ENCODE measurements at regions not wholly inside any gene's neighbourhood (a gene's known extent, or its start where the extent isn't known, plus 50 kb on each side); places are given as distances from the start of the nearest gene placed in this dataset.

- CTCF ChIA-PET: no interaction called here
- no peak for DNase-seq
- Mint-ChIP-seq H3K9me3 (no peaks in the 10 kb centered on the region), H3K27me3 (peaks cover 5% of the 10 kb centered on the region), H3K4me3 (no peak overlapping the region), H3K36me3 (no peaks in the 10 kb centered on the region), H3K4me1 (ENCODE audit: low read depth) (no peaks in the 10 kb centered on the region), H3K27ac (no peak overlapping the region)
- POLR2A ChIA-PET: no interaction called here
- intact Hi-C loops (cut with micrococcal nuclease): no loop called here
Measured at GRCh38 chr2:222100704-222101699, 197.8 kb downstream of the PAX3 start.

GRCh38 chr2:222088561-222088960 lies 210.2 kb downstream of the PAX3 start:
- H3K27me3 Mint-ChIP-seq: peaks cover 4% of the 10 kb centered on the region
- POLR2A ChIA-PET: no interaction called here

GRCh38 chr2:222087998-222088397 lies 210.8 kb downstream of the PAX3 start:
- H3K4me3 Mint-ChIP-seq: no peak overlapping the region
- DNase-seq: no peak
- ChIA-PET CTCF (no interaction called here), POLR2A (no interaction called here)
- H3K4me1 Mint-ChIP-seq (ENCODE audit: low read depth): no peaks in the 10 kb centered on the region
- no peak overlapping the region for H3K27ac Mint-ChIP-seq
- no peaks in the 10 kb centered on the region for H3K36me3 Mint-ChIP-seq
- intact Hi-C loops (cut with micrococcal nuclease): no loop called here
- H3K9me3 Mint-ChIP-seq: peaks cover 4% of the 10 kb centered on the region
- peaks cover 4% of the 10 kb centered on the region for H3K27me3 Mint-ChIP-seq

More at GRCh38 chr2:222088561-222088960, 210.2 kb downstream of the PAX3 start:
- H3K27ac Mint-ChIP-seq: no peak overlapping the region
- no peak overlapping the region for H3K4me3 Mint-ChIP-seq
- DNase-seq: no peak
- H3K4me1 Mint-ChIP-seq (ENCODE audit: low read depth): no peaks in the 10 kb centered on the region
- H3K9me3 Mint-ChIP-seq: peaks cover 4% of the 10 kb centered on the region
- CTCF ChIA-PET: no interaction called here
- intact Hi-C loops (cut with micrococcal nuclease): no loop called here
- no peaks in the 10 kb centered on the region for H3K36me3 Mint-ChIP-seq

GRCh38 chr2:222082201-222082600 lies 216.6 kb downstream of the PAX3 start:
- no peaks in the 10 kb centered on the region for H3K9me3 Mint-ChIP-seq
- H3K4me3 Mint-ChIP-seq: no peak overlapping the region
- no peaks in the 10 kb centered on the region for H3K4me1 Mint-ChIP-seq (ENCODE audit: low read depth)
- ChIA-PET POLR2A (no interaction called here), CTCF (no interaction called here)
- no peak for DNase-seq
- H3K27ac Mint-ChIP-seq: no peak overlapping the region
- intact Hi-C loops (cut with micrococcal nuclease): no loop called here
- no peaks in the 10 kb centered on the region for H3K36me3 Mint-ChIP-seq
- peaks cover 2% of the 10 kb centered on the region for H3K27me3 Mint-ChIP-seq

GRCh38 chr2:222080141-222080540 lies 218.7 kb downstream of the PAX3 start:
- DNase-seq: no peak
- H3K9me3 Mint-ChIP-seq: no peaks in the 10 kb centered on the region
- H3K4me1 Mint-ChIP-seq (ENCODE audit: low read depth): no peaks in the 10 kb centered on the region
- H3K27me3 Mint-ChIP-seq: peaks cover 3% of the 10 kb centered on the region
- intact Hi-C loops (cut with micrococcal nuclease): no loop called here
- CTCF ChIA-PET: no interaction called here
- H3K27ac Mint-ChIP-seq: no peak overlapping the region
- POLR2A ChIA-PET: no interaction called here
- H3K36me3 Mint-ChIP-seq: no peaks in the 10 kb centered on the region
- H3K4me3 Mint-ChIP-seq: no peak overlapping the region

- POLR2A ChIA-PET: no interaction called here
- no peaks in the 10 kb centered on the region for H3K4me1 Mint-ChIP-seq (ENCODE audit: low read depth)
- no peak overlapping the region for H3K27ac Mint-ChIP-seq
- intact Hi-C loops (cut with micrococcal nuclease): no loop called here
- no peak overlapping the region for H3K4me3 Mint-ChIP-seq
- CTCF ChIA-PET: interaction anchor here (0.9 kb wide), 1 partner anchor 8 kb away, joined by 3 read pairs; no protein-coding TSS in a partner anchor
- H3K9me3 Mint-ChIP-seq: no peaks in the 10 kb centered on the region
- H3K36me3 Mint-ChIP-seq: no peaks in the 10 kb centered on the region
- peaks cover 12% of the 10 kb centered on the region for H3K27me3 Mint-ChIP-seq
- DNase-seq: no peak
Measured at GRCh38 chr2:222076973-222077690, 221.7 kb downstream of the PAX3 start.

- Mint-ChIP-seq H3K27me3 (peaks cover 15% of the 10 kb centered on the region), H3K9me3 (no peaks in the 10 kb centered on the region), H3K36me3 (no peaks in the 10 kb centered on the region), H3K4me3 (no peak overlapping the region), H3K4me1 (ENCODE audit: low read depth) (no peaks in the 10 kb centered on the region), H3K27ac (no peak overlapping the region)
- intact Hi-C loops (cut with micrococcal nuclease): no loop called here
- POLR2A ChIA-PET: no interaction called here
- no peak for DNase-seq
- CTCF ChIA-PET: interaction anchor here (0.8 kb wide), 1 partner anchor 21 kb away, joined by 3 read pairs; no protein-coding TSS in a partner anchor
Measured at GRCh38 chr2:222074674-222075073, 224.1 kb downstream of the PAX3 start.

GRCh38 chr2:222071911-222072310 lies 226.9 kb downstream of the PAX3 start:
- CTCF ChIA-PET: interaction anchor here (1.9 kb wide), 1 partner anchor 14 kb away, joined by 6 read pairs; no protein-coding TSS in a partner anchor

GRCh38 chr2:222064286-222064685 lies 234.5 kb downstream of the PAX3 start:
- intact Hi-C loops (cut with micrococcal nuclease): no loop called here
- no peaks in the 10 kb centered on the region for H3K9me3 Mint-ChIP-seq

More at GRCh38 chr2:222071911-222072310, 226.9 kb downstream of the PAX3 start:
- no peaks in the 10 kb centered on the region for H3K9me3 Mint-ChIP-seq
- H3K27me3 Mint-ChIP-seq: peaks cover 19% of the 10 kb centered on the region
- no peak for DNase-seq
- intact Hi-C loops (cut with micrococcal nuclease): no loop called here
- H3K27ac Mint-ChIP-seq: no peak overlapping the region
- H3K4me3 Mint-ChIP-seq: no peak overlapping the region
- no peaks in the 10 kb centered on the region for H3K36me3 Mint-ChIP-seq
- H3K4me1 Mint-ChIP-seq (ENCODE audit: low read depth): no peaks in the 10 kb centered on the region
- POLR2A ChIA-PET: no interaction called here

GRCh38 chr2:222058819-222059445 lies 239.9 kb downstream of the PAX3 start:
- ChIA-PET POLR2A (no interaction called here), CTCF (interaction anchor here (0.8 to 1.6 kb wide), 2 partner anchors 13 to 502 kb away, joined by 3 to 6 read pairs; no protein-coding TSS in a partner anchor)
- no peaks in the 10 kb centered on the region for H3K9me3 Mint-ChIP-seq
- H3K4me3 Mint-ChIP-seq: no peak overlapping the region
- no peak overlapping the region for H3K27ac Mint-ChIP-seq
- no peaks in the 10 kb centered on the region for H3K36me3 Mint-ChIP-seq
- H3K4me1 Mint-ChIP-seq (ENCODE audit: low read depth): no peaks in the 10 kb centered on the region
- intact Hi-C loops (cut with micrococcal nuclease): loop anchor here (5.0 kb wide), 1 partner anchor 253 kb away; no protein-coding TSS in a partner anchor
- H3K27me3 Mint-ChIP-seq: peaks cover 10% of the 10 kb centered on the region
- DNase-seq: no peak

More at GRCh38 chr2:222064286-222064685, 234.5 kb downstream of the PAX3 start:
- Mint-ChIP-seq H3K27me3 (peaks cover 11% of the 10 kb centered on the region), H3K4me3 (no peak overlapping the region), H3K27ac (no peak overlapping the region), H3K36me3 (no peaks in the 10 kb centered on the region), H3K4me1 (ENCODE audit: low read depth) (no peaks in the 10 kb centered on the region)
- CTCF ChIA-PET: no interaction called here
- DNase-seq: no peak
- POLR2A ChIA-PET: no interaction called here

GRCh38 chr2:222057347-222058073 lies 241.3 kb downstream of the PAX3 start:
- no peak overlapping the region for H3K4me3 Mint-ChIP-seq
- peaks cover 14% of the 10 kb centered on the region for H3K27me3 Mint-ChIP-seq
- no peaks in the 10 kb centered on the region for H3K36me3 Mint-ChIP-seq
- intact Hi-C loops (cut with micrococcal nuclease): loop anchor here (1.0 to 5.0 kb wide), 3 partner anchors 255 to 556 kb away; no protein-coding TSS in a partner anchor
- no peaks in the 10 kb centered on the region for H3K4me1 Mint-ChIP-seq (ENCODE audit: low read depth)
- ChIA-PET POLR2A (no interaction called here), CTCF (interaction anchor here (1.1 to 1.6 kb wide), 2 partner anchors 14 to 557 kb away, joined by 3 to 6 read pairs; no protein-coding TSS in a partner anchor)
- H3K9me3 Mint-ChIP-seq: no peaks in the 10 kb centered on the region
- no peak for DNase-seq
- no peak overlapping the region for H3K27ac Mint-ChIP-seq
